H1 (cell line): ENCODE measurements at regions not wholly inside any gene's neighbourhood (a gene's known extent, or its start where the extent isn't known, plus 50 kb on each side); places are given as distances from the start of the nearest gene placed in this dataset.

Source experiments
- MAFK ChIP-seq: IDR thresholded peaks from 2 replicates; pipeline ENCODE4 v1.6.1; 2012; ENCODE audit warnings: low read depth, mild to moderate bottlenecking, improper control_type of control experiment, low read length
- PHF8 ChIP-seq: fragments of 200-600 bp; sonication (generic); conservative IDR thresholded peaks from 2 replicates; pipeline ENCODE4 v1.7.1; 2012; ENCODE audit warnings: low read depth, mild to moderate bottlenecking, inconsistent platforms, low read length, moderate library complexity

- TF ChIP-seq PHF8: no peak
- TF ChIP-seq MAFK: no peak
- TF ChIP-seq, all 59 proteins: peak for 0
These were observed 212.5 kb downstream of the GLI2 start (continued) for GRCh38 chr2:120947982-120948661.
